Activated CD4-positive, CD25-positive, alpha-beta regulatory T cell treated with anti-CD3 and anti-CD28 coated beads, Interleukin-2, amount 50 U/mL, for 24 hours (primary cell): ENCODE measurements at regions not wholly inside any gene's neighbourhood (a gene's known extent, or its start where the extent isn't known, plus 50 kb on each side); places are given as distances from the start of the nearest gene placed in this dataset.

ENCODE experiments used
- ATAC-seq, 2 donors: fragments of 150-1000 bp; cut with Tn5 transposase; one replicate each; pipeline ENCODE4 v1.10.0; 2021; ENCODE audit warnings: mild to moderate bottlenecking in 1 of 2, moderate library complexity in 1 of 2

DNA sequence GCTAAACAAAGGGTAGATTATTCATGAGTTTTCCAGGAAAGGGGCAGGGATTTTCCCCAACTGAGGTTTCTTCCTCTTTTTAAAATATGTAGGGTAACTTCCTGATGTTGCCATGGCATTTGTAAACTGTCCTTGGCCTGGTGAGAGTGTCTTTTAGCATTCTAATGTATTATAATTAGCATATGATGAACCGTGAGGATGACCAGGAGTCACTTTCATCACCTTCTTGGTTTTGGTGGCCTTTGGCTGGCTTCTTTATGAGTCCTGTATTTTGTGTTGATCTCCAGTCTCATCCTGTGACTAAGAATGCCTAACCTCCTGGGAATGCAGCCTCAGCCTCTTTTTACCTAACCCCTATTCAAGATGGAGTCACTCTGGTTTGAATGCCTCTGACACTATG lies 391.0 kb upstream of the LINC00305 start:
- ATAC-seq: no peak

DNA sequence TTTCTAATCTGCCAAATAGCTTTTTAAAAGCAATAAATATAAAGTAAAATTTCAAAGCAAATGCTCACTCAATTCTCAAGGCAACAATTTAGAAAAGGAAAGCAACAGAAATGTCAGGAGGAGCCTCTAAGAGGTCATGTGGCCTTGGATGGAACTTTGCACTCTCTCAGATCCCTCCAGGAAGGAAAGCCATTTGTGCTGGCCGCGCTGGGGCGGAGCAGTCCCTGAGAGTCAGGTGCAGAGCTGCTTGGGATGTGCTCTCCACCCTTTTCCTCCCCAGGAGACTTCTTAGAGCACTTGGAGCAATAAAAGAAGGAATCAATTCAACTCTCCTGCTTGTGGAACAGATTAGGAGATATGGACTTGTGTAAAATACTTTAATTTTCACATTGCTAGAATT lies 379.8 kb upstream of the LINC00305 start:
- ATAC-seq: no peak

DNA sequence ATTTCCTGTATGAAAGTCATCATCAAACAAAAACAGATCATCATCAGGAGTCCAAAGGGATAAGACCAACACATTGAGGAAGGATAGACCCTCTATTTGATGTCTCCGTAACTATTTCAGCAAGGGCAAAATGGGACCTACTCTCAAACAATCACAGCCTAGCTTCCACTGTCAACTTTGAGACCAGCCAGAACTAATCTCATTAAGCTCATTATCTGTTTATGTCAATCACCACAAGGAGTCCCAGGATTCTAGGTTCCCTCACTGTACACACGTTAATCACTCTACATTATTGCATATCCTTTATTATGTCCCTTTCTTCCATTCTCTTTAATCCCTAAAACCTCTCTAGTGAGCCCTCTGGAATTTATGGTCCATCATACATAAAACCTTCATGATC lies 370.3 kb upstream of the LINC00305 start:
- no peak for ATAC-seq

DNA sequence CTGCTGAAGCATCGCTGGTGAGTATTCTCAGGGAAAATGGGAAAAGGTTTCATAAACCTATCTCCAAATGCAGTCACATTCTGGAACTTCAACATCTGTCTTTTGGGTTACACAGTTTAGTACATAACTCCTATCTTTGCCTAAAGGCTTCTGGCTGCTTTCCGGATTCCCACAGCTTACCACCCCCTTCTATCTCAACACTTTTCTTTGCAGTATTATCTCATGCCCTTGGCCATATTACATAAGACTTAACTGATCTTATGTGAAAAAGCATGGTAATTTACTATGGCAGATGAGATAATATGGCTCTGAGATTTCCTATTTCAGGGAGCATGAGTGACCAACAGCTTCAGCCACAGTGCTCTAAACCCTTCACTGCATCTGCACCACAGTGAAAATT lies 369.3 kb upstream of the LINC00305 start:
- ATAC-seq: no peak

DNA sequence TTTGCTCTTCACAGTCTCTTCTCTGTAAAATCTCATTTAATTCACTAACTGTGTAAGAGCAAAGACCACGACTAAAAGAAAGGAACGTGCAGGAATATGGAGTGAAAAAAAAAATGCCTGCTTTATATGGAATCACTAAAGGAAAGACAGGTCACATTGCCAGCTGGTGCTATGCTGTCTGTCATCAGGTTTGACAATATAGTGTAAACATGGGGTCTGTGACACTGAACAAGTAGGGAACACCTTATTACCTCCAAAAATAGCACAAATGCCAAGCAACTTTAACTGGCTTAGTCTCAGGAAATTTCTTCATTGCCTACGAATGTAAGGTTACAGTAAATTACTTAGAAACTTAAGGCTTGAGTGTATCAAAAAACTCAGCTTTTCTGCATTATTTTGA lies 364.5 kb upstream of the LINC00305 start:
- ATAC-seq: no peak

DNA sequence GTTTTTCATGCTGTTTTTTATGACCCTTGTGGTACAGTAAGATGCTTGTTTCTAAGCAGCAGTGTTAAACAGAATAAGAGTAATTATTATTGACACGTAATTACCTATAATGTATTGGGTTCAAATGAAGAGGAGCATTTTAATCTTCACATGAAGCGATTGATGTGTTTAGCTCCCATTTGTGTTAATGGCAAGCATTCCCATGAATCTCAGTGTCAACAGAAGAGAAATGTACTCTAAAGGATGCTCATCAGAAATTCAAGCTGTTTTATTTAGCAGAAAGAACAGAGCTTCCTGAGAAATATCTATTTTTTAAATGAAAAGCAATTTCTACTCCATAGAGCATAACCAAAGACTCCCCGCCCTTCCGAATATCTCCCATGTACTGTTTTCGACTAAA lies 341.3 kb upstream of the LINC00305 start:
- ATAC-seq: no peak

DNA sequence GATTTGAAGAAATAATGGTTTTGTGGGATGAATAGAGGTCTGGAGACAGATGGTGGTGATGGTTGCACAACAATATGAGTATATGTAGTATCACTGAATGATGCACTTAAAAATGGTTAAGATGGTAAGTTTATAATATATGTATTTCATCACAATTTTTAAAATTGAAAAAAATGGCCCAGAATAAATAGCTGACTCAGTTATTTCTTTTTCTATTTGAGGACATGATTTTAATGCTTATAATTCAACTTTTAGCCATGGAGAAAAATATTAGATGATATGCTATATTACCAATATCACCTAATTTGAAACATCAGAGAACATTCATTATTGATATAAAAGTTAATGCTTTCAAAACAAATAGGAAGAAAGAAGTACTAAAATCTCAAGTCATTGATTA lies 339.8 kb upstream of the LINC00305 start:
- ATAC-seq: no peak

DNA sequence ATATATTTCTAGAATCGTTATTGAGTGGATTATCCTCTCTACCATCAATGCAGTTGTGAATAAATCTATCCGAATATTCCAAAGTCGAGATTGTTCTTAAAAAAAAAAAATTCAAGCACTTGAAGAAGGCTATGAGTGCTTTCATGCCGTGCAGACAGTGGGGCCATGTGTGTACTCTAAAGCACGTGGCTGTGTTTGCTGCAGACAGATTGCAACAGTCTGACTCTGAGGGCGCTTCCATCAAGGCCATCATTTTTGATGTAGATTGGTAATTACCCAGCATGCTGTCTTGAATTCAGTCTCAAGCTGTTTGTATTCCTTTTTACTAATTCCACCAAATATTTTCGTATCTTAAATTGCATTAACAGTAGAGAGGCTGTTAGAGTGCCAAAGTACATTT lies 325.9 kb upstream of the LINC00305 start:
- no peak for ATAC-seq

DNA sequence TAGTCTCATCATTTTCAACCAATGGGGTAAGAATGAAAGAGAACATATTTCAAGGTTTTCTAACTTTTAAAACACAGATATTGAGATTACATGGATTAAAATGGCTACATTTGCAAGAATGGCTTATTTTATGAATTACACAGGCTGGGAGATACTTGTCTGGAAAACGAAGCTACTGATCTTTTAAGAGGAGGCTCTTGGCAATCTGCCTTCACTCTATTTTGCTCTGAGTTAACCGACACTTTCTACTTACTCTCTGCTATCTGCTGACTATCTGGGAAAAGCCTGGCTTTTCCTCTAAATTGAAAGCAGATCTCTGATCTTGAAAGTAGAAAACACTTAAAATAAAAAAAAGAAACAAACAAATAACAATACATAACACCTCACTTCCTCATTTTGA lies 325.4 kb upstream of the LINC00305 start:
- no peak for ATAC-seq

DNA sequence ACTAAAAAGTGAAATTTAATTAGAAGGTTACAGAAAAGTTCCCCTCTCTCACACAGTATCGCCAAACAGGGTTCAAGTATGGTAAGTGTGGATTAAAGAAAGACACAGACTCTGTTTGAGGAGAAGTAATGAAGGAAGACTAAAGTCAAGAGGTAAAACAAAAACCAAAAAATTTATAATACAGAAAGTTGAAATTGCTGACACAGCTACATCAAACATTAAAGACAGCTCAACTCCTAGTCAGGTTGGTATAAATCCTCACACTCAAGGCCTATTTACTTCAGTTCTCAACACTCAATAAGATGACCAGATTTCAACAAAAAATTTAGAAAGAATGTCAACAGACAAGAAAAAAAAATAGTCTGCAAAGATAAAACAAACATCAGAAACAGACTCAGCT lies 300.5 kb upstream of the LINC00305 start:
- no peak for ATAC-seq

DNA sequence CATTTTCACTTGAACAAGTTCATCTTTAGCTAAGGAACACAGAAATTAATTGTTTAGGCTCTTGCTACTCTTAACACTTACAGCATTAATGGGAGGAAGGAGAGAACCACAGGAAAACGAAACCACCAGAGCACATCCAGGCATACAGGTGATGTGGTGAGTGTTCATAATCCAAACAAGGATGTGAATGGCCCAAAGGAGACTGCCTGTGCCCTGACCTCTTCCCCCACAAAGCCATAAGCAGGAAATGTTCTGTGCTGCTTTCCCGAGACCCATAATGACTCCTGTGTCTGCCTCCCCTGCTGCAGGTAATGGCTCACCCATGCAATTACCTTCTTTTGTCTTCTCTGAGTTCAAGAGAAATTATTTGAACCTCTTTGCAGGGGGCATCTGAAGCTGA lies 295.9 kb upstream of the LINC00305 start:
- no peak for ATAC-seq

DNA sequence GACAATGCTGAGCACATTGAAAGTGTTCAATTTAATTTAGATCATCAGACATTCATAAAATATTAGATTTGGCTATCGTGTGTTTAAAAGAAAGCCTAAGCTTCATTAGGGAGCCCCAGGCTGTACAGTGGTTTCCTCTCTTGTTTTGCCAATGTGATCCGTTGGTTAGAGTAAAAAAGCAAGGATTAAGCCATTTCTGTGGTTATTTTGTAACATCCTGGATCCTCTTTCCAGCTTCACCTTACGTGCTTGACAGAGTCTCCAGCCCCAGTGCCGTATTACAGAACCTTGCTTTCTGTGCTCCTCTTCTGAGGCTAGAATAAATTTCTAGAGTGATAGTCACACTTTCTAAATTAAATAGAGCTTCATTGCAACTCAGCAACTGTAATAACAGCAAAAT lies 289.3 kb upstream of the LINC00305 start:
- ATAC-seq: no peak

DNA sequence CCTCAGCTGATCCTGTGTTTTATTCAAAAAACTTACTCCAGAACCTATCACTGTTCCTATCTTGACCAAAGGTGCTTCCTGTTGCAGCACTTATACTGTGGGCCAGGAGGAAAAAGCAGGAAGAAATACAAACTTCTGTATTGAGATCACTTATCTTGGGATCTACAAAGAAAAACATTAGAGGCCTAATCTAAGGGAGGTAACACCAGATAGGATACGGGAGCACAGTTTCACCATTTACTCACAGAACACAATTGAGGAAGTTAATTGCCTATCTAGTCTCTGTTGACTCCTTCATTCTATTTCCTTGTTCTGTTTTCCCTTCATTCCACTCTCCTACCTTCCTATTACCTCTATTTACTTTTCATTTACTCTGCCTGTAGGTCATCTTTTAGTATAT lies 287.2 kb upstream of the LINC00305 start:
- no peak for ATAC-seq

DNA sequence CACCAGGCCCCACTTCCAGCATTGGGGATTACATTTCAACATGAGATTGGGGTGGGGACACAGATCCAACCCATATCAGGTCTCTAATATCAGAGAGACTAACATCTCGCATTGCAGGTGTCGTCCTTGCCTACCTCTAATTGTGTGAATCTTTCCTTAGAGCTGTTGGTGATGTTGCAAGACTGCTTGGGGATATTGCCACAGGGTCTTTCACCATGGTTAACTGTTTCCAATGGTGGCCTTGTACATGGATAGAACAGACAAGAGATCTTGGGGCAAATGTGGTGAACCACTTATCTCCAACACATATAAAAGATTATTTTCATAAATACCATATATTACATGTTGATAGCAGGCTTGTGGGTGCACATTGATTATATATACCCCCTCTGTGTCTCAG lies 270.3 kb upstream of the LINC00305 start:
- no peak for ATAC-seq

DNA sequence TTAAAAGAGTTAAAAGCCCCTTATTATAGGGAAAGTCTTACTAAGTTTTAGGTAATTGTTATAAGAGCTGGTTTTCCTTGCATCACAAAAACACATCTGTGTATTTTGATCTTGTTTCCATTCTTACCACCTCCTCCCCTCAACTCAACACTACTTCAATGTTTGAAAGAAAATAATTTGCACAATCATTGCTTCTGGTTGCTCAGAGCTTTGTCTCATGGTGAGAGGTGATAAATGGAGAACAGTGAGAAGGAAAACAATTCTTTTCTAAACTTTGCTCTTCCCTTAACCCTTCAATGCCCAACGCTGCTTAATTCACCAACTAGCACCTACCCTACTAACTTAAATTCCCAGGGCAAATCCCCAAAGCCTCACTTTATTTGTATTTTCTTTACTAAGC lies 268.1 kb upstream of the LINC00305 start:
- ATAC-seq: no peak

DNA sequence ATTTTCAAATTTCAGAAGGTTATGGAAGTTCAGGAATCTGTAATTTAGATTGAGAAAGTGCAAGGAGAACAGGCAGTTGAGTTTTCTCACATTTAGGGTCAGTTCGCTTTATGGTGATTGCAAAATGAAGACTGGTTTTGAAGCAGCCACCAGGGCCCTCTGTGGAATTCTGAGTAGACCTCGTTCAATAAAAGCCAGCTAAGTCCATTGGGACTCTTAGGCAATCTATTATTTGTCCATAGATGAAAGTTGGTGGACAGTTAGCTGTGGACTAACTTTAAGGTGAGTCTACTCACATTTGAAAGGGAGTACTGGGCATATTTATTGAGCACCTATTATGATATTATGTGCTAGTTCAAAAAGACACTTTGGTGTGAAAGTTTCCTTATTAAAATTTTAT lies 266.3 kb upstream of the LINC00305 start:
- no peak for ATAC-seq

DNA sequence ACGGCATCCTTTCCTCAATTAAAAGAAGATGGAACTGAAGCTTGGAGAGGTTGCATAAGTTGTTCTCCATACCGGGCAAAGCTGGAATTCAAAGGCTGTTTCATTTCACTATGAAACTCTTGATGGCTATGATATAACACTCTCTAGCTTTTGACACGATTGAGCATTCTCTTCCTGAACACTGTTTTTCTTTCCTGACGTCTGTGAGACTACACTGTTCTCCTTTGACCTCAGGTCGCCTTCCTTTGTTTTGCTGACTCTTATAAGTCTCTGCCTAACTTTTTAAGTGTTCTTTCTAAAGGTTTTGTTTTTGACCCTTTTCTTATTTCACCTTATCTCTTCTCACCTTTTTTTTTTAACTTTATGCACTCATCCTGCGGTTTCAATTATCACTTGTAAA lies 261.8 kb upstream of the LINC00305 start:
- ATAC-seq: no peak

DNA sequence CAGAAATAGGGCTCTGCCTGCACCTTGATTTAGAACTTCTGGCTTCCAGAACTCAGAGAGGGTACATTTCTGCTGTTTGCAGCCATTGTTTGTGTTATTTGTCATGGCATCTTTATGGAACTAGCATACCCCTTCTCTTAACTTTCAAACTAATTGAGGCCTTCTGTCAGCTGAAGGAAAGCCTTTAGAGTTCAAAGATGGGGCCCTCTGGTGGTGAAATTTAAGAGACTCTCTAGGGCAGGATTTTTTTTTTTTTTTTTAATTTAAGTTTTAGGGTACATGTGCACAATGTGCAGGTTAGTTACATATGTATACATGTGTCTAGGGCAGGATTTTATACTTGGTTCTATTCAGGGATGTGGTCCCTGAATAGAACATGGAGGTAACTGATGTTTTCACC lies 260.6 kb upstream of the LINC00305 start:
- no peak for ATAC-seq

DNA sequence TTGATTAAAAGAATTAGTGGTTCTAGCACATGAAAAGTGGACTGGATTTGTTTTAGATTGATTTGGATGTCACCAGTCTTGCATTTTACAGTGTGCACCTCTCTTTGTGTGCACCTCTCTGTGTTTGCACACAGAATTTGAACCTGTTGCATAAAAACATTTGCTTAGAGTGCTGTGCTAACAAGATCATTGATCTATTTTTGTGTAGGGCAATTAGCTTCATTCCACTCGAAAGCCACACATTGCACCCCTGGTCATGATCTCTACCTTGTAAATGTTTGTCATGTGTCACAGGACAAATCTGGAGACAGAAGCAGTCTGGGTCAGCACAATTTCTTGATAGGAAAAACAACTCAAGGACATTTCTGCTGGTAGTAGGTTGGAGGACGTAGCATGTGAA lies 258.7 kb upstream of the LINC00305 start:
- ATAC-seq: no peak

DNA sequence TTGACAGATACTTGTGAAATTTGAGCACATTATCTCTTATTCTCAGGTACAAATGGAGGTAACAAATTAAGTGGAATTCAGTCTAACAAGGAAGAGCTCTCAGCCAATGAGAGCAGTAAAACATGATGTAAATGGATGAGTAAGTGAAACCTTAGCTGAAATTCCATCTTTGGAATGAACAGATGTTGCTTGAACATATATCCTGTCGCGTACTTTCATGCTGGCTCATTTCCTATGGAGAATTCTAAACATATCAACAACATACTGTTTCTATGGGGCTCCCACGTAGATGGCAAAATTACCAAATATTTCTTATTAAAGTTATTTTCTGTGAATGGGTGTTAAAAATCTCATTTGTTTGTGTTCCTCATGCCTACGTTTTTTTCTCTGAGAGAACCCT lies 256.3 kb upstream of the LINC00305 start:
- no peak for ATAC-seq

DNA sequence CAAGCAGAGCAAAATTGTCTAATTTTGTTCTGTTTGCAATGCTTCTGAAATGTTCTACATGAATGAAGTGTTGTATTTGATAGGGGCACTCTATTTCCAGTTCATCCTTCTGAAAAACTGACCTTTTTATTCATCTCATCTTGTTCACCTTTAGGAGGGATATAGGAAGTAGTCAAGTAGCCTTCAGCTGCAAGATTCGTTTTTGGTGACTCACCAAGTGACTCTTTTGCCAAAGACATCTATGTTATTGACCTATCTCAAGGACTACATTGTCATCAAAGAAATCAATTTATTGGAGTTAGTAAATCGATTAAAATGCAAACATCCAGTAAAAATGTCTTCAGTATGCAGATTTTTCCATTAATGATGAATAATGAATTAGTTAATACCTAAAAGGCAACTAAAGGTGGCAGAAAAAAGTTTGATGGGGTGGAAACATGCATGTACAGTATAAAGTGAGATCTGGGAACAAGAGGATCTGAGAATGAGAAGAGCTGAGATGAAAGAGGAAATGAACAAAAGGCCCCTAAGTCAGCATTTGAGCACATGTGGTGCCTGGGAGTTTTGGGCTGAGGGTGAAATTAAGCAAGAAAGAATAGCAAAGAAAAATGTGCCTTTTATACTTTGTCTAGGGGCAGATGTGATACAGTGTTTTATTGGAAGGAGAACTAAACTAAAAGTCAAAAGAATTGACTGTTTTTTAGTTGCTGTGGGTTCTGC lies 255.1 kb upstream of the LINC00305 start:
- no peak for ATAC-seq

DNA sequence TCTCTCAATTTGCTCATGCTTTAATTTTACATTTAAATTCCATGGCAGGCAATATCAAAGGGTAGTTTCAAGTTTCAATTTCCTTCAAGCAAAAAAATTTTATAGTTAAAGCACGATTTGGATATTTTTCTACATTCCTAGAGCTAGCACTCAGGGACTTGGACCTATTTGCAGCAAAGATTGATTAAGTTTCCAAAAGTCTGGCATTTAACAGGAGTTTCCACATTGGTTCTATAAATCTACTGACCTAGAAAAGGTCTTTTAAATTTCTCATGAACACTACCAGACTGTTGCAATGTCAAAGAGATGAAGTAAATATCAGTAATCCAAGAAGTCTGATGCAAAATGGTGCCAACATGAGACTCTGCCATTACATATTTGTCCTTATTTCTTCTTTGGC lies 253.7 kb upstream of the LINC00305 start:
- no peak for ATAC-seq

DNA sequence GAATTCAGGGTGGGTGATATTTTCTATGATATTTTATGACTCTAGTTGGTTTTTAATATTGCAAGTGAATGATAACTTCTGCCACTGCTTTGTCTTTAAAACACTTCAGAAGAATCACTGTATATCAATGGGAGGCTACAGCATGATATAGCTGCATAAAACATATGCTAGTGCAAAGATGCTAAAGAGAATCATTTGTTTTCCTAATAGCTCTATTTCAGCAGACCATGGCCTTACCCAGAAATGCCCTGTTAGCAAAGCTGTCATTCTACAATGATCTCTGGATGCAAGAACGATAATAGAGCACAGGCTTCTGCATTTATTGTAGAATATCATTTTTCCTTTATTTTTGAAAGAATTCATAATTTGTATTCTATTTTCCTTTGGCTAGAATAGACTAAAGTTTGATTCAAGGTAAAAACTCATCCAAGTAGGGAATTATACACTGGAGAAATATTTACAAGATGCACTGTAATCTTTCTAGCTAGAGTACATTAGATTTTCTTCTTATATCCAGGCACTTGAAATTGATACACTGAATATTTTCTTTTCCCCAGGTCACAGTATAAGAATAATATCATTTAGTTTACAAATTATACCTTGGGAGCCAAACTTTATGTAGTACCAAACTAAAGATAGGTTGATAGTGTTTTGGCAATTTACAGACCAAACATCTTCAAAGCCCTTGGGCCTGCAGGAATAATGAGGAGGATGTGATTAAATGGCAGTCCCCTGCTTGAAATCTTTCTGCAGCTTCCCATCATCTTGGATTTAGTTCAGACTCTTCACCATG lies 252.6 kb upstream of the LINC00305 start:
- ATAC-seq: no peak

DNA sequence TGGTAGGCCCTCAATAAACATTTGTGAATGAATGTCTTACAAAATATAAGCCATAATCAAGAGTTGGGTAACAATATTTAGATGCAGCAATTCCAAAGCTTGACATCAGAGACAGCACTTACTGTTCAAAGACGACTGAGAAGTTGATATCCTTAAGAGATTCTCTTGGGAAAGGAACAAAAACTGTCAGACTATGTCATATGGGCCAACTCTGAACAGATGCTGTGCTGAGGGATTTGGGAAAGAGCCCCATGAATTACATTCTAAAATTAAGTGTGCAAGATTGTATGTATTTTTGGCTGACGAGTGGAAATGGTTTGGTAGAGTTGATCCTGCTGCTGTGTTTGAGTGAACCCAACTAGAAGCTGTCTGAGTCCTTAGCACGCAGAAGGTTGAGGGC lies 250.7 kb upstream of the LINC00305 start:
- no peak for ATAC-seq

DNA sequence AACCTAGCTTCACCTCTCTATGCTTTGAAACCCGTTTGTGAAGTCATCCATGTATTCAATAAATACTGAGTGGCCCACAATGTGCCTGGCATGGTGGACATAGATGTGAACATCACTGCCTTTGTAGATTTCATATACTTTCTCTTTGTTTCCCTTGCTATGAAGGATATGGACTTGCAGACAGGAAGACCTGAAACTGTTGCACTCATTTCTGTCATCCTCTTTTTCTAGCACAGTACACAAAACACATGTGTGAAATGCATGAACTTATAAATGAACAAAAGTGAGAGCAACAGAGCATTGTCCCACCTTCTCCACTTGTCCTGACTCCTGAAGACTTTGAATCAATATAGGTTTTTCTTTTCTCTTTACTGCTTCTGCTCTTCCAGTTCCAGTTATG lies 249.4 kb upstream of the LINC00305 start:
- no peak for ATAC-seq
